ENCODE measurements at regions not wholly inside any gene's neighbourhood (a gene's known extent, or its start where the extent isn't known, plus 50 kb on each side); places are given as distances from the start of the nearest gene placed in this dataset.

- 75 to 81% methylated on average over 10 of the region's 10 CpGs for WGBS, 2 donors
- Histone ChIP-seq H3K9me3 (no peaks in the 10 kb centered on the region), H3K36me3 (no peaks in the 10 kb centered on the region), H3K27ac (no peak overlapping the region), H3K27me3 (no peaks in the 10 kb centered on the region), H3K4me3 (no peak overlapping the region), H3K4me1 (no peaks in the 10 kb centered on the region)
- DNase-seq, result no peak
- intact Hi-C loops (cut with DNase I), result no loop called here
- TF ChIP-seq EP300 (IDR thresholded peaks at IDR 0.05), result no peak
- no peak for TF ChIP-seq POLR2AphosphoS5 (IDR thresholded peaks at IDR 0.05)
- no peak for TF ChIP-seq POLR2A (IDR thresholded peaks at IDR 0.05)
- TF ChIP-seq, protein P1, sequence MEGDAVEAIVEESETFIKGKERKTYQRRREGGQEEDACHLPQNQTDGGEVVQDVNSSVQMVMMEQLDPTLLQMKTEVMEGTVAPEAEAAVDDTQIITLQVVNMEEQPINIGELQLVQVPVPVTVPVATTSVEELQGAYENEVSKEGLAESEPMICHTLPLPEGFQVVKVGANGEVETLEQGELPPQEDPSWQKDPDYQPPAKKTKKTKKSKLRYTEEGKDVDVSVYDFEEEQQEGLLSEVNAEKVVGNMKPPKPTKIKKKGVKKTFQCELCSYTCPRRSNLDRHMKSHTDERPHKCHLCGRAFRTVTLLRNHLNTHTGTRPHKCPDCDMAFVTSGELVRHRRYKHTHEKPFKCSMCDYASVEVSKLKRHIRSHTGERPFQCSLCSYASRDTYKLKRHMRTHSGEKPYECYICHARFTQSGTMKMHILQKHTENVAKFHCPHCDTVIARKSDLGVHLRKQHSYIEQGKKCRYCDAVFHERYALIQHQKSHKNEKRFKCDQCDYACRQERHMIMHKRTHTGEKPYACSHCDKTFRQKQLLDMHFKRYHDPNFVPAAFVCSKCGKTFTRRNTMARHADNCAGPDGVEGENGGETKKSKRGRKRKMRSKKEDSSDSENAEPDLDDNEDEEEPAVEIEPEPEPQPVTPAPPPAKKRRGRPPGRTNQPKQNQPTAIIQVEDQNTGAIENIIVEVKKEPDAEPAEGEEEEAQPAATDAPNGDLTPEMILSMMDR (IDR thresholded peaks at IDR 0.05), result no peak
Measured at GRCh38 chr2:41709702-41710599, 337.9 kb upstream of the PKDCC start.

DNA sequence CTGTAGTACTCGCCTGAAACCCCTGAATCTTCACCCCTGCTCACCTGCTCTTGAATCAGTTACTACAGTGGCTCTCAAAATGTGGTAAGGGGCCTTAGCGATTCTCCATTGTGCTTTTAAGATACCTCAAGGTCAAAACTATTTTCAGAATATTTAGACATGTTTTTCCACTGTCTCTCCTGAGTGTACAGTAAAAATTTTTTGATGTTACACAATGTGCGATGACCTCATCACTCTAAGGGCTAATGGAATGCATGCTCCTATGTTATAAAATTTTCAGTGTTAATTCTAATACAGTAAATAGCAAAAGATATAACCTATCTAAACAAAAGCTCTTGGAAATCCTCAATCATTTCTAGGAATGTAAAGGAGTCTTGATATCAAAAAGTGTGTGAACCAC lies 336.9 kb upstream of the PKDCC start:
- H3K9me3 ChIP-seq, result no peaks in the 10 kb centered on the region
- 82 to 94% methylated on average over 3 of the region's 3 CpGs for WGBS, 2 donors
- intact Hi-C loops (cut with DNase I), result no loop called here
- TF ChIP-seq, protein P1 (IDR thresholded peaks at IDR 0.05), result no peak
- TF ChIP-seq EP300 (IDR thresholded peaks at IDR 0.05) (no peak), POLR2A (IDR thresholded peaks at IDR 0.05) (no peak), POLR2AphosphoS5 (IDR thresholded peaks at IDR 0.05) (no peak)
- H3K36me3 ChIP-seq, result no peaks in the 10 kb centered on the region
- no peak overlapping the region for H3K27ac ChIP-seq
- H3K4me1 ChIP-seq, result no peaks in the 10 kb centered on the region
- DNase-seq, result no peak
- H3K4me3 ChIP-seq, result no peak overlapping the region
- no peaks in the 10 kb centered on the region for H3K27me3 ChIP-seq

DNA sequence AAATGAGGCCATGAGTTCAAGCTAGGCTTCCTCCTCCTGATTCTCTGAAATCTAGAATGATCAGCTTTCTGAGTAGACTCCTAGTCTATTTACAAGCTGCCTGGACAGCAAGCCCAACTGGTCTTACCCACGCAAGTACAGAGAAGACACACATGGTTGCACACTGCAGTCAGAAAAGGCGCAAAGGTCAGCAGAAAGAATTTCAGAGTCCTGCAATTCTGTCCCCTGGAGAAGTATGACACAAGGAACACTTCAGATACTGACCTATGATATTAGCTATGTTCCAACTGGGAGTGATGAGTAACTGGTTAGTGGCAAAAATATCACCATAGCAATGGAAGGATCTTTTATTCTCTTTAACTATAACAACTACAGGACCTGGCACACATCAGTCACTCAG lies 336.1 kb upstream of the PKDCC start:
- H3K27ac ChIP-seq, result no peak overlapping the region
- TF ChIP-seq POLR2AphosphoS5 (IDR thresholded peaks at IDR 0.05), result no peak
- no peak for TF ChIP-seq POLR2A (IDR thresholded peaks at IDR 0.05)
- no peak for TF ChIP-seq EP300 (IDR thresholded peaks at IDR 0.05)
- TF ChIP-seq, protein P1 (IDR thresholded peaks at IDR 0.05), result no peak
- H3K27me3 ChIP-seq, result no peaks in the 10 kb centered on the region
- DNase-seq, result no peak
- H3K36me3 ChIP-seq, result no peaks in the 10 kb centered on the region
- no peaks in the 10 kb centered on the region for H3K4me1 ChIP-seq
- no peak overlapping the region for H3K4me3 ChIP-seq
- intact Hi-C loops (cut with DNase I), result no loop called here
- 89 to 91% methylated on average over 2 of the region's 2 CpGs for WGBS, 2 donors
- H3K9me3 ChIP-seq, result no peaks in the 10 kb centered on the region

- Histone ChIP-seq H3K9me3 (no peaks in the 10 kb centered on the region), H3K27me3 (no peaks in the 10 kb centered on the region), H3K4me1 (no peaks in the 10 kb centered on the region), H3K4me3 (no peak overlapping the region), H3K36me3 (no peaks in the 10 kb centered on the region), H3K27ac (no peak overlapping the region)
- 80 to 90% methylated on average over 5 of the region's 5 CpGs for WGBS, 2 donors
- no peak for TF ChIP-seq POLR2A (IDR thresholded peaks at IDR 0.05)
- TF ChIP-seq POLR2AphosphoS5 (IDR thresholded peaks at IDR 0.05), result no peak
- TF ChIP-seq, protein P1 (IDR thresholded peaks at IDR 0.05), result no peak
- TF ChIP-seq EP300 (IDR thresholded peaks at IDR 0.05), result no peak
- no peak for DNase-seq
- intact Hi-C loops (cut with DNase I), result no loop called here
Measured at GRCh38 chr2:41716497-41716896, 331.3 kb upstream of the PKDCC start.

Data from sigmoid colon (tissue), 6 donors.